HEK293 (cell line): ENCODE measurements at regions not wholly inside any gene's neighbourhood (a gene's known extent, or its start where the extent isn't known, plus 50 kb on each side); places are given as distances from the start of the nearest gene placed in this dataset.

Source experiments
- GLI4 ChIP-seq: fragments of 450-650 bp; formaldehyde crosslinking; IDR thresholded peaks from 2 replicates; pipeline ENCODE4 v1.5.1; 2016; ENCODE audit warnings: missing biosample characterization, missing genetic modification characterization
- KLF1 ChIP-seq: fragments of 450-650 bp; formaldehyde crosslinking; IDR thresholded peaks from 2 replicates; pipeline ENCODE4 v1.5.1; 2016; ENCODE audit warnings: missing biosample characterization, missing genetic modification characterization
- MZF1 ChIP-seq: fragments of 450-650 bp; formaldehyde crosslinking; IDR thresholded peaks from 2 replicates; pipeline ENCODE4 v1.5.1; 2017; ENCODE audit warnings: missing biosample characterization, missing genetic modification characterization, borderline replicate concordance
- PATZ1 ChIP-seq: fragments of 450-650 bp; formaldehyde crosslinking; IDR thresholded peaks from 2 replicates; pipeline ENCODE4 v1.5.1; 2016; ENCODE audit warnings: missing biosample characterization, missing genetic modification characterization
- TF ChIP-seq, protein P1 (sequence below): fragments of 450-650 bp; formaldehyde crosslinking; IDR thresholded peaks from 2 replicates; pipeline ENCODE4 v1.5.1; 2016; ENCODE audit warnings: missing biosample characterization, missing genetic modification characterization

DNA sequence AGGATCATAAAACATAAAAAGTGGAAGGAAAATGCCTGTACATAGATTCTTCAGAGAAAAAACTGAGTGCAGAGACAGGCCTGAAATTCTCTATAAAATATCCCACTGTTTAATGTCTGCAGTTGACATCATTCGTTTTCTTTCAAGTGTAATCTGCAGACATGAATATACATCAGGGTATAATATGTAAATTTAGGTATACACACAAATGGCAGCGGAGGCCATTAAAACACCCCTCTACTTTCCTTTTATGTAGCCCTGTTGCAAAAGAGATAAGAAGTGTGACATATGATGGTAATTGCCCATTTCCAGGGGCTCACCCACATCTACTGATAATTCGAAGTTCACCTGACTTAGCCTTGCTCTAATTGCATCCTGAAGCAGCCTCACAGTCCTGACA is 164.3 kb downstream of the SLC24A2 start:
- TF ChIP-seq MZF1 (tag by site-specific recombination) (no peak), GLI4 (tag by site-specific recombination) (no peak), KLF1 (tag by site-specific recombination) (no peak), PATZ1 (tag by site-specific recombination) (no peak)
- TF ChIP-seq, protein P1, sequence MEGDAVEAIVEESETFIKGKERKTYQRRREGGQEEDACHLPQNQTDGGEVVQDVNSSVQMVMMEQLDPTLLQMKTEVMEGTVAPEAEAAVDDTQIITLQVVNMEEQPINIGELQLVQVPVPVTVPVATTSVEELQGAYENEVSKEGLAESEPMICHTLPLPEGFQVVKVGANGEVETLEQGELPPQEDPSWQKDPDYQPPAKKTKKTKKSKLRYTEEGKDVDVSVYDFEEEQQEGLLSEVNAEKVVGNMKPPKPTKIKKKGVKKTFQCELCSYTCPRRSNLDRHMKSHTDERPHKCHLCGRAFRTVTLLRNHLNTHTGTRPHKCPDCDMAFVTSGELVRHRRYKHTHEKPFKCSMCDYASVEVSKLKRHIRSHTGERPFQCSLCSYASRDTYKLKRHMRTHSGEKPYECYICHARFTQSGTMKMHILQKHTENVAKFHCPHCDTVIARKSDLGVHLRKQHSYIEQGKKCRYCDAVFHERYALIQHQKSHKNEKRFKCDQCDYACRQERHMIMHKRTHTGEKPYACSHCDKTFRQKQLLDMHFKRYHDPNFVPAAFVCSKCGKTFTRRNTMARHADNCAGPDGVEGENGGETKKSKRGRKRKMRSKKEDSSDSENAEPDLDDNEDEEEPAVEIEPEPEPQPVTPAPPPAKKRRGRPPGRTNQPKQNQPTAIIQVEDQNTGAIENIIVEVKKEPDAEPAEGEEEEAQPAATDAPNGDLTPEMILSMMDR (tag by site-specific recombination) = no peak
